ENCODE measurements at regions not wholly inside any gene's neighbourhood (a gene's known extent, or its start where the extent isn't known, plus 50 kb on each side); places are given as distances from the start of the nearest gene placed in this dataset.

GRCh38 chr9:95653246-95653645 is 136.5 kb upstream of the PTCH1 start:
- no peak for TF ChIP-seq CTCF (conservative IDR thresholded peaks at IDR 0.05; ENCODE audit: low read depth, low read length)
- no peak for TF ChIP-seq EZH2 (IDR thresholded peaks at IDR 0.05; ENCODE audit: borderline replicate concordance, low read depth, low read length, poor library complexity, severe bottlenecking)

All from A673 (cell line).